Transverse colon (tissue), 4 donors: ENCODE measurements at regions not wholly inside any gene's neighbourhood (a gene's known extent, or its start where the extent isn't known, plus 50 kb on each side); places are given as distances from the start of the nearest gene placed in this dataset.

Experiments used
- DNase-seq: peaks from one replicate; pipeline ENCODE4 v3.0.0-alpha.2; 2019
- H3K27ac ChIP-seq, 4 donors: fragments of 200-600 bp; sonication (generic); 2 replicates each; pipeline ENCODE4 v1.5.1; 2016 to 2018; ENCODE audit warnings: inconsistent platforms in 4 of 4
- H3K27me3 ChIP-seq: fragments of 200-600 bp; sonication (generic); 2 replicates; pipeline ENCODE4 v1.5.1; 2017; ENCODE audit warnings: inconsistent platforms
- H3K36me3 ChIP-seq, 4 donors: fragments of 200-600 bp; sonication (generic); 2 replicates each; pipeline ENCODE4 v1.5.1; 2017 to 2019; ENCODE audit warnings: inconsistent platforms in 4 of 4
- H3K4me1 ChIP-seq, 4 donors: fragments of 200-600 bp; sonication (generic); 2 replicates each; pipeline ENCODE4 v1.5.1; 2017 to 2020; ENCODE audit warnings: inconsistent platforms in 4 of 4
- H3K4me3 ChIP-seq, 4 donors: fragments of 200-600 bp; sonication (generic); 1 replicate in 1 of 4; 2 replicates in 3 of 4; pipeline versions ENCODE4 v1.5.1 to v1.6.1; 2017 to 2019; ENCODE audit warnings: inconsistent platforms in 4 of 4
- H3K9me3 ChIP-seq, 2 donors: fragments of 200-600 bp; sonication (generic); 2 replicates each; pipeline ENCODE4 v1.5.1; 2017 to 2019; ENCODE audit warnings: inconsistent platforms in 2 of 2
- EP300 ChIP-seq: sonication (generic); formaldehyde crosslinking; IDR thresholded peaks from one replicate; pipeline ENCODE4 v1.6.1; 2017; ENCODE audit warnings: antibody characterized with exemption, low read depth
- POLR2A ChIP-seq: fragments of 450-650 bp; IDR thresholded peaks from one replicate; pipeline ENCODE4 v1.6.1; 2016; ENCODE audit warnings: antibody characterized with exemption, mild to moderate bottlenecking, moderate library complexity
- POLR2AphosphoS5 ChIP-seq, 3 donors: sonication (generic); formaldehyde crosslinking; IDR thresholded peaks; one replicate each; pipeline ENCODE4 v1.6.1; 2016; ENCODE audit warnings: antibody characterized with exemption in 3 of 3
- WGBS, 2 donors: methylation state at CpG; one replicate each; pipeline ENCODE4 v1.1.5; 2018; ENCODE audit warnings: low coverage in 1 of 2; 5-methylcytosine and 5-hydroxymethylcytosine counted together
- in situ Hi-C, 4 donors: fragments of 200-750 bp; cut with MboI; loops; one replicate each; pipeline versions ENCODE4 v1.15.0 to v1.15.1; 2017; ENCODE audit warnings: low sequenced_read_pairs in 3 of 4, low pct_ligation_motif_present in 1 of 4, low pct_unique_long_range_greater_than_20kb in 1 of 4
- intact Hi-C: fragments of 100-400 bp; cut with DNase I; formaldehyde crosslinking; loops from one replicate; pipeline ENCODE4 v1.15.1; 2023; ENCODE audit warnings: low total_unique reads
- TF ChIP-seq, protein P1 (sequence below), 5 experiments: fragments of 200-600 bp in 3 of 5; fragments of 450-650 bp in 2 of 5; sonication (generic) in 3 of 5; IDR thresholded peaks; 1 replicate in 2 of 5; 2 replicates in 3 of 5; pipeline ENCODE4 v1.5.1; 2016 to 2017; ENCODE audit warnings: antibody characterized with exemption in 5 of 5, inconsistent platforms in 3 of 5, mild to moderate bottlenecking in 2 of 5, moderate library complexity in 1 of 5

DNA sequence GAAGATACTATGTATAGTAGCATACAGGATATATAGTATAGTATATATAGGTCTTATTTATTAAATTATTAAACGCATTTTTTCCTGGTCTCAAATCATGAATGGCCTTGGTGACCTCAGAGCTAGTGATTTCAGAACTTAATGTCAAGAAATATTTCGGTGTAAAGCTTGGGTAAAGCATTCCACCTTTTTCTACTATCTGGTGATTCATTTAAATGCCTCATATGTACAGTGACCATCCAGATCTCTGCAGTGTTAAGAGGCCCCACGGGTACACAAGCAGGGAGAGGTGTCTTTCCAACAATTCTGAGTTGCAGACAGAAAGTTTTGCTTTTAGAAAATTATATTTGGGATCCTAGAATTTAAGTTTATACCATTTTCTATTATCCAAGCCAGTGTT is 626.5 kb downstream of the PTPRC start:
- Histone ChIP-seq H3K4me3 (no peak overlapping the region), H3K27ac (no peak overlapping the region), H3K27me3 (no peaks in the 10 kb centered on the region), H3K36me3 (no peaks in the 10 kb centered on the region), H3K9me3 (no peaks in the 10 kb centered on the region), H3K4me1 (no peaks in the 10 kb centered on the region)
- 84 to 87% methylated on average over 2 to 3 of the region's 3 CpGs for WGBS, 2 donors
- TF ChIP-seq EP300: no peak
- TF ChIP-seq POLR2A: no peak
- TF ChIP-seq POLR2AphosphoS5 (IDR thresholded peaks at IDR 0.05): no peak
- TF ChIP-seq, protein P1, sequence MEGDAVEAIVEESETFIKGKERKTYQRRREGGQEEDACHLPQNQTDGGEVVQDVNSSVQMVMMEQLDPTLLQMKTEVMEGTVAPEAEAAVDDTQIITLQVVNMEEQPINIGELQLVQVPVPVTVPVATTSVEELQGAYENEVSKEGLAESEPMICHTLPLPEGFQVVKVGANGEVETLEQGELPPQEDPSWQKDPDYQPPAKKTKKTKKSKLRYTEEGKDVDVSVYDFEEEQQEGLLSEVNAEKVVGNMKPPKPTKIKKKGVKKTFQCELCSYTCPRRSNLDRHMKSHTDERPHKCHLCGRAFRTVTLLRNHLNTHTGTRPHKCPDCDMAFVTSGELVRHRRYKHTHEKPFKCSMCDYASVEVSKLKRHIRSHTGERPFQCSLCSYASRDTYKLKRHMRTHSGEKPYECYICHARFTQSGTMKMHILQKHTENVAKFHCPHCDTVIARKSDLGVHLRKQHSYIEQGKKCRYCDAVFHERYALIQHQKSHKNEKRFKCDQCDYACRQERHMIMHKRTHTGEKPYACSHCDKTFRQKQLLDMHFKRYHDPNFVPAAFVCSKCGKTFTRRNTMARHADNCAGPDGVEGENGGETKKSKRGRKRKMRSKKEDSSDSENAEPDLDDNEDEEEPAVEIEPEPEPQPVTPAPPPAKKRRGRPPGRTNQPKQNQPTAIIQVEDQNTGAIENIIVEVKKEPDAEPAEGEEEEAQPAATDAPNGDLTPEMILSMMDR (IDR thresholded peaks at IDR 0.05): no peak
- intact Hi-C loops (no loop called here), in situ Hi-C loops (no loop called here)
- no peak for DNase-seq

DNA sequence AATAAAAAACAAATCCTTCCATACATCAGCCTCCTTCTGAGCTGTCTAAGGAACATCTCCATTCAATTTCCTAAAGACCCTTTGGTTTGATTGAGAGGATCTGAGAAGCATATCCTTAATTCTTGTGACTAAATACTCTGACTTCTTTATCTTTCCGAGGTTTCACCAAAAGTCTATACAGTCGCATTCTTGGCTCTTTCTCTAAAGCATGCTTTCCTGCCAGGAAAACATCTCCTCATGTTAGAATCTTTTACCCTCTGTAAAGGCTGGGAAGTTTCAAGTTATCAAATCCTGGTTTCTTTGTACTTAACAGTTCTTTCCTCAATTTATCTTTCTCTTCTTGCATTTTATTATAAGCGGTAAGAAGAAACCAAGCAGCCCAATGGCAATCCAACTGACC is 630.4 kb downstream of the PTPRC start:
- in situ Hi-C loops (no loop called here), intact Hi-C loops (no loop called here)
- Histone ChIP-seq H3K36me3 (no peaks in the 10 kb centered on the region), H3K4me3 (no peak overlapping the region), H3K27me3 (no peaks in the 10 kb centered on the region), H3K9me3 (no peaks in the 10 kb centered on the region), H3K27ac (no peak overlapping the region), H3K4me1 (no peaks in the 10 kb centered on the region)
- TF ChIP-seq POLR2AphosphoS5 (IDR thresholded peaks at IDR 0.05) (no peak), EP300 (no peak), POLR2A (no peak)
- TF ChIP-seq, protein P1 (IDR thresholded peaks at IDR 0.05): no peak
- WGBS, 2 donors: 82 to 91% methylated on average over 3 of the region's 3 CpGs
- no peak for DNase-seq

DNA sequence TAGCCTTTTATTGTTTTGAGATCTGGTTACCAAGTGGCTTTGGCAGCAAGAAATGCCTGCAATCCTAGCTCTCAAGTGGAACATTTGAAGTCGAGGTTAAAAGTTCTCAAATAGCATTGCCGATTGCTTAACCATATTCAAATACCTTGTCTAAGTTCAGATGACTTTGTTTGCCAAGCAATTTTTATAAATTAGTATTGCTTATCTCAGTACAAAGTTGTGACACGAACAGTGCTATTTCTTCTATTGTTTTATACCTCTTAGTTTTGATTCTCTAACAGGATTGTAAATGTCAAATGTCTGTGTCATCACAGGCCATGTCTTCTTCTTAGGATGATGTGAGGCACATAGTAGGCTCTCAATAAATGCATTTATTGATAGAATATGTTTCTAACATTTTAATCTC is 633.3 kb downstream of the PTPRC start:
- 50 to 64% methylated on average over 1 to 3 of the region's 3 CpGs for WGBS, 2 donors
- intact Hi-C loops: no loop called here
- no peak overlapping the region for H3K27ac ChIP-seq
- H3K27me3 ChIP-seq: no peaks in the 10 kb centered on the region
- TF ChIP-seq POLR2A (no peak), EP300 (no peak), POLR2AphosphoS5 (IDR thresholded peaks at IDR 0.05) (no peak)
- TF ChIP-seq, protein P1 (IDR thresholded peaks at IDR 0.05): no peak
- no peaks in the 10 kb centered on the region for H3K36me3 ChIP-seq
- H3K9me3 ChIP-seq: no peaks in the 10 kb centered on the region
- no peak overlapping the region for H3K4me3 ChIP-seq
- DNase-seq: no peak
- H3K4me1 ChIP-seq: no peaks in the 10 kb centered on the region
- in situ Hi-C loops: no loop called here

DNA sequence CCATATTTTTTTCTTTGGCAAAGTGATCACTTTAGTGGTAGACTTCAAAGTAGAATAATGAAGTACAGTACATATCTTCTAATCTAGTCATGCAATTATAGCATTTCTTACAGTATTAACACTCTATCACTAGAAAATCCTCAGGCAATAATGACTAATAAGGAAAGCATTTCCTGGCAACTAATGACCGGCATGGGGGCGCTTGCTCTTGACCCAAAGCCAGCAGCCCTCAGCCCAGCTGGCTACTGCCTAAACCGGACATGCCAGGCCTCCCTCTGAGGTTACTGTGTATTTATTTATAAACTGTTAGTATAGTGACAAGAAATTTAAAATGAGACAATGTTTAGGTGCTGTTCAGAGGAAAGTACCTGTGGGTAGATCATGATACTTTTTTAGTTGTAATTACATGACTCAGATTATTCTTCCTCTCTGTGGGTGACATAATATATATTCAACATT is 633.8 kb downstream of the PTPRC start:
- in situ Hi-C loops: no loop called here
- Histone ChIP-seq H3K4me1 (no peaks in the 10 kb centered on the region), H3K27me3 (no peaks in the 10 kb centered on the region), H3K36me3 (no peaks in the 10 kb centered on the region), H3K27ac (no peak overlapping the region), H3K4me3 (no peak overlapping the region), H3K9me3 (no peaks in the 10 kb centered on the region)
- 49 to 52% methylated on average over 3 of the region's 3 CpGs for WGBS, 2 donors
- intact Hi-C loops: no loop called here
- no peak for DNase-seq
- TF ChIP-seq EP300: no peak
- TF ChIP-seq POLR2AphosphoS5 (IDR thresholded peaks at IDR 0.05): no peak
- TF ChIP-seq POLR2A: no peak
- TF ChIP-seq, protein P1 (IDR thresholded peaks at IDR 0.05): no peak
